ENCODE measurements at regions not wholly inside any gene's neighbourhood (a gene's known extent, or its start where the extent isn't known, plus 50 kb on each side); places are given as distances from the start of the nearest gene placed in this dataset.
A peak's percentile ranks its signal among the peaks of the same experiment; 100 is the strongest.

DNA sequence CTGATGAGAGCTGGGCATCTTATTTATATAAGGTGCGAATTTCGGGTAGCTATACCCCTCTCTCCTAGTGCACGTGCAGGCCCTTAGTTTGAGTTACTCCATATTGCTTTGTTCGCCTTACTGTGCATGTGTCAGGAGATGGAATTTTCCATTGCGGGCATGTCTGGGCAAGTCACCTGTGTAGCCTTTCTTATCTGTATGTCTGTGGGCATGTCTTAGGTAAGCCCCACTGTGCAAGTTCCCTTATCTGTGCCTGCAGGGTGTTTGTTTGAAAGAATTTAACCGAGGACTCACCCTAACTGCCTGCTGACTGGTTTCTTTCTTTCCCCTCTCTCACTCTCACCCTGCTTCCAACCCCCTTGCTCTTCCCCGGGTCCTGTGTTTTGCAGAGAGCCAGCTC is 140.7 kb upstream of the RANBP3L start:
- TF ChIP-seq, protein P1, sequence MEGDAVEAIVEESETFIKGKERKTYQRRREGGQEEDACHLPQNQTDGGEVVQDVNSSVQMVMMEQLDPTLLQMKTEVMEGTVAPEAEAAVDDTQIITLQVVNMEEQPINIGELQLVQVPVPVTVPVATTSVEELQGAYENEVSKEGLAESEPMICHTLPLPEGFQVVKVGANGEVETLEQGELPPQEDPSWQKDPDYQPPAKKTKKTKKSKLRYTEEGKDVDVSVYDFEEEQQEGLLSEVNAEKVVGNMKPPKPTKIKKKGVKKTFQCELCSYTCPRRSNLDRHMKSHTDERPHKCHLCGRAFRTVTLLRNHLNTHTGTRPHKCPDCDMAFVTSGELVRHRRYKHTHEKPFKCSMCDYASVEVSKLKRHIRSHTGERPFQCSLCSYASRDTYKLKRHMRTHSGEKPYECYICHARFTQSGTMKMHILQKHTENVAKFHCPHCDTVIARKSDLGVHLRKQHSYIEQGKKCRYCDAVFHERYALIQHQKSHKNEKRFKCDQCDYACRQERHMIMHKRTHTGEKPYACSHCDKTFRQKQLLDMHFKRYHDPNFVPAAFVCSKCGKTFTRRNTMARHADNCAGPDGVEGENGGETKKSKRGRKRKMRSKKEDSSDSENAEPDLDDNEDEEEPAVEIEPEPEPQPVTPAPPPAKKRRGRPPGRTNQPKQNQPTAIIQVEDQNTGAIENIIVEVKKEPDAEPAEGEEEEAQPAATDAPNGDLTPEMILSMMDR (IDR thresholded peaks at IDR 0.05) = no peak
- TF ChIP-seq POLR2A (IDR thresholded peaks at IDR 0.05) (no peak), POLR2AphosphoS5 (IDR thresholded peaks at IDR 0.05) (peak in 2 of 3 donors; percentile 20 to 36), EP300 (IDR thresholded peaks at IDR 0.05) (no peak)

Data from stomach (tissue), 4 donors.